GM19025 (cell line): ENCODE measurements at regions not wholly inside any gene's neighbourhood (a gene's known extent, or its start where the extent isn't known, plus 50 kb on each side); places are given as distances from the start of the nearest gene placed in this dataset.

Experiments used
- ATAC-seq: cut with Tn5 transposase; IDR thresholded peaks from one replicate; pipeline ENCODE4 v1.9.1; 2021; ENCODE audit warnings: mild to moderate bottlenecking, low read depth, moderate library complexity; ENCODE audit not compliant: unreplicated experiment

DNA sequence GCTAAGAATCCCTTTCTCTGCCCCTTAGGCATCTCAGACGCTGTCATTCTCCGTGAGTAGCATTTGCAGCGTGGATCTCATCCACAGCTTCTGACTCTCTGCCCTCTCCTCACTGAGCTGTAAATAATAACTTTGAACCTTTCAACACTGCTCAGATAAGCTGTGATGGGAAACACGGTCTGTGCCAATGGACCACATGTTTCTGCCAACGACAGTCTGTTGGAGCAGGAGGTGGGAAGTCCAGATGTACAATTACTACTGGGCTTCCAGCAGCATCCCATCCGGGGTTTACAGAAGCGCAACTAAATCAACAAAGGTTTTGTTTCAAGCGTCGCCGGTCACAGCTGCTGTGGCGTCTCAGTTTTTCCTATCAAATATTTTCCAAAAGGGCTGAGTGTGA lies 1110.6 kb downstream of the TYW1 start:
- ATAC-seq, result no peak

DNA sequence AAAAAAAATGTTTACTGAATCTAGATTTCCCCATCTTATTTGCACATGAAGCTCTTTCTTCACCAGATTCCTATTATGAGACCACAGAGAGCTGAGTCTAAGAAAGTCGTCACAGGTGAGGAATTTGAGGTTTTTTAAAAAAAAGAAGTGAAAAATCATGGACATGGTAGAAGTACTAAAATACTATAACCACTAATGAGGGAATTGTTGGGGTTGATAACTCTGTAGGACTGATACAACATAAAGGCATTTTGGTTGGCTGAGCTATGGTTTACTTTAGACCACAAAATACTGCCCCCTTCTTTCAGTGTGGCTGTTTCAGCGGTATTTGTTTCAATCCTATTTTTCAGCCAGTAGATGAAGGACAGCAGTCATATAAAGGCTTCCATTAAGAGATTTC lies 1111.3 kb downstream of the TYW1 start:
- no peak for ATAC-seq

DNA sequence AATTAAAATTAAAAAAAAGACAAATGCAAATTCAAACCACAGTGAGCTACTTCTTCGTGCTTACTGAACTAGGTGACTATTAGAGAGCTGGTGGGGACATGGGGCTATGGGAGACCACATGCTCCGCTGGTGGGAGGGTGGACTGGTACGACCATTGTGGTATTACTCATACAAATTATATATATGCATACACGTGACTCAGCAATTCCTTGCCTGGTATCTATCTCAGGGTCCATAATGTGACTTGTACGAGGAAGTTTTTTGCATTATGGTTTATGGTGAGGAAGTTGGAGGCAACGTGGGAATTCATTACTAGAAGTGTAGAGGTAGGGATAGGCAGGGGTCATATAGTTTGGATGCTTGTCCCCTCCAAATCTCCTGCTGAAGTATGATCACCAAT lies 1112.7 kb downstream of the TYW1 start:
- ATAC-seq, result no peak

DNA sequence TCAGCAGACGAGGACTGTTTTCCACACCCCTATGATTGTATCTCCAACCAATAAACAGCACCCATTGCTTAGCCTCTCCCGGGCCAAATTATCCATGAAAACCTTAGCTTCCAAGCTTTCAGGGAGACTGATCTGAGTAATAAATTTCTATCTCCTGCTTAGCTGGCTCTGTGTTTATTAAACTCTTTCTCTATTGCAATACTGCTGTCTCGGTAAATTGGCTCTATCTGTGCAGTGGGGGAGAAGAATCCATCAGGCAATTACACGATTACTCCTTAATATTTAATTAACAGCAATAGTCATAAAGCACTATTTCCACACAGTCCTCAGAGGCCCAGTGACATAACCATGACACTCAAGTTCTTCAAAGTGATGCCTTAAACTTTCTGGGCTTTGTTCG lies 1122.8 kb downstream of the TYW1 start:
- ATAC-seq, result no peak

DNA sequence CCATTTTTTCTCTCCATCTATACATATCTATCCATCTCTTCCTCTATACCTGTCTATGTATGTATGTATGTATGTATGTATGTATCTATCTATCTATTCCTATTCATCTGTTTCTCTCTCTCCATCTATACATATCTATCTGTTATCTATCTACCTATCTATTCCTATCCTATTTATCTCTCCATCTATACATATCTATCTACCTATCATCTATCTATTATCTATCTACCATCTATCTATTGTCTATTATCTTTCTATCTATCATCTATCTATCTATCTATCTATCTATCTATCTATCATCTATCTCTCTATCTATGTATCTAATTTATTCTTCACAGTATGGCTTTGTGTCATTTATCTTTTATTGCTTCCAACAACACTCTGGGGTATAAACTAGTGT lies 1124.4 kb downstream of the TYW1 start:
- no peak for ATAC-seq

DNA sequence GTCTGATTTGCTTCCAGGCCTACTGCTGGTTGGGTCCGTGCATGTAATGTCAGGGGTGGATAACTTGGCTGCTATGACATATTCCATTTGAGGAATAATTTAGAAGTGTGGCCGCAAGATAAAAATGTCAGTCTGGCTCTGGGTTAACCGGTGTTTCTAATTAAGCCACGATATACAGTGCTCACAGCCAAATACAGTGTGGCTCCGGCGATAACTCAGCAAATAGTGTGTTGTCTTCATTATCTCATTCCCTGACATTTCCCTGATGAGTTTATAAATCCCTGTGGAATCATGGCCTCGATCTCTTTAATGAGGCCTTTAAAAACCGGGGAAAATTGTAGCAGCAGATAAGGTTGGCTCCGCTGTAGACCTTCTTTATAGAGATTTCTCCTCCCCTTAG lies 1125.0 kb downstream of the TYW1 start:
- no peak for ATAC-seq

DNA sequence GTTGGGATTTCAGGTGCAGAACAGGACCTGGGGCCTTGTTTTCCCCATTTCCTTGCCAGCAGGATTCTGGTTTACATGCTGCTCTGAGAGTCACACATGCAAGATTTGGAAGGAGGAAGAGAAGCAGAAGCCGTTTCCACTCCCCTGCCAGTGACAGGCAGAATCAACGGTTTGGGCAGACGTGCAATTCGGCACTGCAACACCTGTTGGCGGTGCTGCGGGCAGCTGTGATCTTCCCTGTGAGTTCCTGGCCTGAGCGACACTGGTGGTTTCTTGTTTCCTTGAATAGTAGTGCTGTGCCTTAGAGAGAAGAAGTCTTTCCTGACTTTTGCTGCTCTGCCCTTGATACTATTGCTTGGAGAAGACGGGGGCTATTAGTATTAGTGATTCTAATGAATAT lies 1126.2 kb downstream of the TYW1 start:
- no peak for ATAC-seq

DNA sequence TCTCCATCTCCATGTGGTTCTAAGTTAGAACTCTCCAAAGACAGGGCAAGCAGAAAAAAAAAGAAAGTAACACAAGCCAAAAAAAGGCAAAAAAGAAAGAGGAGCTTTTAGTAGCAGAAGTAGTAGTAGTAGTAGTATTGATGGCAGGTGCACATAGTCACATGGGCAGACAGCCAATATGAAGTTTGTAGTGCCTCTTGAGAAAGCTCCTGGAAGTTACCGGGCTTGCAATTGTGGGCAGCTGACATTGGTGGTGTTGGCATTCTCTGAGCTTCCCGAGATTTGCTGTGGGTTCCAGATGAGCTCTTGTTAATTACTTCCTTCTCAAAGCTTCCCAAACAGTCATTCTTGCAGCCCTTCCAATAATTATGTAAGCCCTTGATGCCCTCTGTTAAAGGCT lies 1128.5 kb downstream of the TYW1 start:
- ATAC-seq, result no peak

DNA sequence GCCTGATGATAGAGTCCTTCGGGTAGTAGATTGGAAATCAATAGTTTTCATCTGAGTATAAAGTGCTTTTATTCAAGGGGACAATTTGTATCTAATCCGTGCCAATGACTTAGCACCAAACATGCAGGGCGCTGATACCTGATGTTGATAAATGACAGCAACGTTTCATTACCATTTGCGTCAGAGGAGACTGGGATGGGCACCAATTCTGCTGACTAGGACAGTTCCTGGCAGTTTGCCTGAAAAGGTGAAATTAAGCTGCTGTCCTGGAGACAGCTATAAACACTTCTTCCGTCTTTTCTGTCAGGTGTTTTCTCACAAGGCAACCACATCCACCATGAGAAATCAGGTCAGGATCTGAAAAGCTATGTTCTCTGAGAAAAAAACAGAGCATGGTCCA lies 1136.4 kb downstream of the TYW1 start:
- no peak for ATAC-seq

DNA sequence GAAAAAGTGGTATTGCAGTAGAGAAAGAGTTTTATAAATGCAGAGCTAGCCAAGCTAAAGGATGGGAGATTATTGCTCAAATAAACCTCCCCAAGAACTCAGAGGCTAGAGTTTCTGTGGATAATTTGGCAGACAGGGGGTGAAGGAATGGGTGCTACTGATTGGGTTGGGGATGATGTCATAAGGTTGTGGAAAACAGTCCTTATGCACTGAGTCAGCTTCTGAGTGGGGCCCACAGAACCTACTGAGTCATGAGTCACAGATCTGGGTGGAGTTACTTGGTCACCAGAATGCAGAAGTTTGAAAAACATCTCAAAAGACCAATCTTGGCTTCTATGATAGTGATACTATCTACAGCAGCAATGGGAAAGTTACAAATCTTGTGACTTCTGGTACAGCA lies 1146.7 kb downstream of the TYW1 start:
- no peak for ATAC-seq

DNA sequence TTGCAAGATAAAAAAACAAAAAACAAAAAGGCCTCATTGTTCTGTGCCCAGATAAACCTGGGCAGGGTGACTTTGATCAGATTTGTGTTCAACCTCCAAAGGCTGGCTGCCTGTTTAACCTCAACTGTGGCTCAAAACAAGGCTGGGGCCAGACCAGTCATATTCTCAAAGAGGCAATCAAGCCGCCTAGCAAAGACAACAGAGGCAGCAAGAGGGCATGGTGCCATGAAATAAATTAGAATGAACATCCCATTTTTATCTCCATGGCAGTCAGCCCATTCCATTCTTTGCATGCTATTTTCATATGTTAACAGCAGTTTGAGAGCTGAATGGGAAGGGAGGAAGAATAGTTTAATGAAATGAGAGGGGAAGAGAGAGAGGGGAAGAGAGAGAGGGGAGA lies 1150.3 kb downstream of the TYW1 start:
- no peak for ATAC-seq

DNA sequence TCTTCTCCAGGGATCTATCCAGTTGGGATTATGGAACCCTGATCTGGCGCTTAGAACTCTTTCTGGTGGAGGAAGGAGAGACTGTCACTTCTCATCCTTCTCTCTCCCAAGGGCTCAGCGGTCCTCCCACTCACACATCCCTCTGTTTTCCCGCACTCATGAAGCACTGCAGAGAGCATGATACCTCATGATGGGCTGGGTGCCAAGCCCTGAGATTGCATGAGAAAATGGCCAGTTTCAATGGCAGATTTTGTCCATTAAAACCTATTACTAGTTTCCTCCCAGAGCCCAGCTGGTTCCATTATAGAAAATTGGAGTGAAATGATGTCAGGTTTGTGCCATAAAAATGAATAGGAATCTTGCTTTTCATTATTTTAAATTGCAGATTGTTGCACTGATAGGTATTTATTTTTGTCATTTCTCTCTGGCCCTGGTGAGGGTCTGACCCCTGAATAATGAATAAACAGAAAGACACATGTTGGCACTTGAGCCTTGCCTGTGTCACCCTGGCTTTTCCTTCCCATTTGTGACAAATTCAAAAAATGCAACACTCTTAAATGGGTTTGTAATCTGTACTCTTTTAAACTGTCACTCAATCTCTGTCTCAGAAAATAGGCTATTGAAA lies 1151.1 kb downstream of the TYW1 start:
- ATAC-seq, result no peak

DNA sequence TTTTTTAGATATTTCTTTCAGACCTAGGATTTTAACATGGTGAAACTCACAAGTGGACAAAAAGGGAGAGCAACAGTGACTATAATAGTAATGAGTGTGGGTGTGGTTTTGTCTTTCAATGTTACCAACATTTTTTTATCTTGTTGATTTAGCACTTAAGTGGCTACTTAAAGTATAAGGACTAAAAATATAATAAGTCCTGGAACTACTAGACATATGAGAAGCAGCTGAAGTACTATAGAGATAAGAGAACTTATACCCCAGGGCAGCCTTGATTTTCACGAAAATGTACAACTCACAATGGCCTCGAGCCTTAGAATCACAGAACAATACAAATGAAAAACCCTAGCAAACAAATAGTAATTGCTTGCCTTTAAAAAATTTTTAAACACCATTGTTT lies 1151.8 kb downstream of the TYW1 start:
- ATAC-seq, result no peak

DNA sequence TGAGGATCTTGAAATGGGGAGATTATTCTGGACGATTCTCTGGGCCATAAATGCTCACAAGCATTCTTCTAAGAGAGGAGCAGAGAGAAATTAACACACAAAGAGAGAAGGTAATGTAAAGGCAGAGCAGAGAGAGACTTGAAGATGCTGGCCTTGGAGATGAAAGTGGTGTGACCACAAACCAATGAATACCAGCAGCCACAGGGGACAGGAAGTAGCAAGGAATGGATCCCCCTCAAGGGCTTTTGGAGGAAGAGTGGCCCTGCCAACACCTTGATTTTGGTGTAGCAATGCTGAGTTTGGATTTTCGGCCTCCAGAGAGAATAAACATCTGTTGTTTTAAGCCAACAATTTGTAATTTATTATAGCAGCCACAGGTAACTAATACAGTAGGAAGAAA lies 1155.6 kb downstream of the TYW1 start:
- ATAC-seq, result no peak

DNA sequence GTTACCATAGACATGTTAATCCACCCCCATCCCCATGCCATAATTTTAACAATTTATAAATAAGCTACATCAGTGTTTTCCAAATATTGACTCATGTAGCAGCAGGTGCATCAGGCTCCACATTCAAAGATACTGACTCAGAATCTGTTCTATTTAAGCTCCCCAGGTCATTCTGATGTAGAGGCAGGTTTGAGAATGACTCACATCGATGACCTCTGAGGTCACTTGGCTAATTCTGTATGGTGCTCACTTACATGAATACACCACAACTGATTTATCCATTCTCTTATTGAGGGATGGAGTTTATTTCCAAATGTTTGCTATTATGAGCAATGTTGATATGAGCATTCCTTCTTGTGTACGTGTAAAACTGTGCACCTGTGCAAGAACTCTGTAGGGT lies 1159.0 kb downstream of the TYW1 start:
- ATAC-seq, result no peak

DNA sequence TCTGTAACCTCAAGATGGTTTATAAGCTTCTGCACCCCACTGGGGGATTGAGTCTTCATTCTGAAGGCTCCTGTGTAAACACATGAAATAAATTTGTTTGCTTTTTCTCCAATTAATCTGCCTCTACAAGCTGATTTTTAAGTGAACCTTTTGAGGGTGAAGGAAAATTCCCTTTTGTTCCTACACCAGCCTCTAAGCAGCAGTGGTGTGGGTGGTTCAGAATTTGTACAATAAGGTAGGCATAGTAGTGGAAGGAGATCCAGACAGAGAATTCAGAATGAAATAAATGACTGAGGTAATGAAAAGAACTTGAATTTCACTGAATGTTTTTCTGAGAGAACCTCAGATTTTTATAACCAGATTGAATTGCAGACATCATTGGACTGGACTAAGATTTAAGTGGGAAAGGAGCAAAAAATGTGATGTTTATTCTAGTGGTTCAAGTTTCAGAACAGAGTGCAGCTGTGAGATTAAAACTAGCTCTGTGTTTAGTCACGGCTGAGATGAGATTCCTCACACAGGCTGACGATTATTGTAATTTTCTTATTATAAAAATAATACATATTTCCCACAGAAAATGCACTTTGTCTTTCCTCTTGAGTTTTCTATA lies 1162.2 kb downstream of the TYW1 start:
- ATAC-seq, result no peak

DNA sequence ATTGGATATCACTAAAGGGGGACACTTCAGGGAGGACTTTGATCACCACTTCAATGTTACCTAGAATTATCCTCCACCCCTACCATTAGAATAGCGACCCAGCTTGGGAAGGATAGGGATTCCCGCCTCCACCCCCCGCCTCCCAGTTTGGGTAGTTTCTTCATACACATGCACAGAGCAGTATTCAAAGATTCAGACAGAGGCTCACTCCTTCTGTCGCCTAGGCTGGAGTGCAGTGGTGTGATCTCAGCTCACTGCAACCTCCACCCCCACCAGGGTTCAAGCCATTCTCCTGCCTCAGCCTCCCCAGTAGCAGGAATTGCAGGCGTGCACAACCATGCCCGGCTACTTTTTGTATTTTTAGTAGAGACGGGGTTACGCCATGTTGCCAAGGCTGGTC lies 1166.1 kb downstream of the TYW1 start:
- no peak for ATAC-seq

DNA sequence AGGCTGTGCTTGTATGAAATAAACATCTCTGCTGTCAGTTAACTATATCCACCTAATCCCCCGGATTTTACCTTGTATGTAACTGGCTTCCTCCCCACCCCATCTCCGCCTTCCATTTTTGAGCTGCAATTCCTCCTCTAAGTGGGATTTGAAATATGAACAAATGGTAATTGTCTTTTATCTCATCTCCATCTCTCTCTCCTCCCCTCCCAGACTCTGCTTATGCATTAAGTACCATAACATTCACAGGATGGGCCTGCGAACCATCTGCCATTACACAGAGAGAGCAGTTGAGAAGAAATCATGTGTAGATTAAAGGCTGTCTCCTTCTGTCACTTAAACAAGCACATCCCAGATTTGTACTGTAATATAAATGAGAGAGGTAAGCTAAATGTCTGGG lies 1169.9 kb downstream of the TYW1 start:
- ATAC-seq, result no peak

DNA sequence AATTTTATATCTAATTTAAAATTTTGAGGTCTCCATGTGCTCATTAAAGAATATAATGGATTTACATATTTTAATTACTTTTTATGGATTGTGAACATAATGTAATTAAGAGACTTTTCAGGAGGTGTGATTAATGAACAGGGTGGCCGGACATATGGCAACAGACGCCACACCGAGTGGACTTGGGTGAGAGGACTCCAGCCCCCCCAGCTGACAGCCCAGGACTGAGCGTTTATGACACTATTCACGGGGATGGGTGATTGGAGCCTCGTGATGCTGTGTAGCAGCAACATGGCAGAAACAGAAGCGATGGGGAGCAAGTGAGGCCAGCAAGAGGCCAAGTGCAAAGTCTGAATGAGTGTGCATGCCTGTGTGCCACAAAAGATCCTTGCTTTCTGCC lies 1176.9 kb downstream of the TYW1 start:
- ATAC-seq, result no peak

DNA sequence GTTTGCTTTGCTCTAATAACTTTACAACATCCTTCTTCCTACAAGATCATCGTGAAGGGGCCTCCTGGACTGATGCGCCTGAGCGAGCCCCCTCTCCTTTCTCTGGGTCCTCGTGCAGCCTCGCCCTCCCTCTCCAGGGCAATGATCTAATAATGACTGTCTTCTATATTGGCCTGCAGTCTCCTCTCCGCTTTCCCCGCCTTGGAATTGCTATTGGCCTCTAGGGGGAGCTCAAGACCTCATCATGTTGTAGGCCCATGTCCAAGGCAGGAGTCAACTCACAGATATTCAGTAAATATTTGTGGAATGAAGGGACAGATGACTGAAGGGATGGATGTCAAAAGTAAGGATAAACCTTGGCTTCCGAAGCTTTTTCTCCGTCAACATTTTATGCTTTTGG lies 1180.3 kb downstream of the TYW1 start:
- ATAC-seq, result no peak

DNA sequence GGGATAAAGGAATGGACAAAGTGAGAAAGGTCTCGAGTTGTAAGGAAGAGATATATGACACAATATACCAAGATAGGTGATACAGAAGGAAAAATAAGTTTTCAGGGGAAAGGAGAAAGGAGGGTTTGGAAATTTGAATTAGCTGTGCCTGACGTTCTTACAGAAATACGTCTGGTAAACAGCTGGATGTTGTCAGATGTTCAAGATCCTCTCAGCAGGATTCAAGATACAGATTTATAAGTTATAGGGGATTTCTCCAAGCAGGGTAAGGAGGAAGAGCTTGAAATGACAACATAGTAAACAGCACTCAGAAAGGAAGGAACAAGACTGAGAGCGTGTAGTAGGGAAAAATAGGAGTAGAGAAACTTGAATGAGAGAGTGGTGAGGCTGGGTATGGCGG lies 1184.1 kb downstream of the TYW1 start:
- ATAC-seq, result no peak

DNA sequence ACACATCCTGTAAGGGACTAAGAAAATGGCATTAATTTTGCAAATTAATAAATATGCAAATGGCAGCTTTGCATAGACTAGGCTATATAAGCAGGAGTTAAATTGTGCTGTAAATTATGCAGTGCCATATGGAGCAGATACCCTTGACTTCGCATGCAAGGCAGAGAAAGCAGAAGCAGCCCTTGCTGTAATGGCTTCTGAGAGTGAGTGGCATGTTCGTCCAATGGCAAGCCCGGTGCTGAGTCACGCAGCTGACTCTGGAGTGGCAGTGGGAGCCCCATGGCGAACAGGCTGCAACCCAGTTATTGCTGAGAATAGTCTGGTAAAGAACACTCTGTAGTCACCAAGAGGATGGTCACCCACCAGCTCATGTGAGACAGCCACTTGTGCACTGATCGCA lies 1186.5 kb downstream of the TYW1 start:
- ATAC-seq, result no peak
